VCaP (cell line): ENCODE measurements at regions not wholly inside any gene's neighbourhood (a gene's known extent, or its start where the extent isn't known, plus 50 kb on each side); places are given as distances from the start of the nearest gene placed in this dataset.
A peak's percentile ranks its signal among the peaks of the same experiment; 100 is the strongest.

ENCODE experiments used
- H3K27ac ChIP-seq: fragments of 450-650 bp; 2 replicates; pipeline ENCODE4 v1.5.1; 2017
- TF ChIP-seq, protein P1 (sequence below): fragments of 450-650 bp; conservative IDR thresholded peaks from 2 replicates; pipeline ENCODE4 v1.5.1; 2017; ENCODE audit warnings: mild to moderate bottlenecking, moderate library complexity

DNA sequence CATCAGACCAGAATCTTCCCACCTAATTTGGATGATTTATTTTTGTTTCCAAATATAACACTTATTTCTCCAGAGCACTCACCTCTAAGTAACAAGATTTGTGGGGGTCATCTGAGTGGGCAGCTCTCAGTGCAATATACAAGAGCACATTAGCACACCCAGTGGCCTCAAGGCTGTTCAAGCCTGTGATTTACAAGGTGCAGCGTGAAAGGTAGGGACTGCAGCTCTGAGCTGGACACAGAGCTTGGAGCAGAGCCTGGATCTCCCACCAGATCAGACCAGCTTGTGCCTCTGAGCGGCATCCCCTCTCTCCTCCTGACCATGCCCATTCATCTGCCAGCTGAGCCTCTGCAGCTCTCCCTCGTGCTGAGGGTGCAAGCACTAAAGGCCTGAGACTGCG lies 323.3 kb upstream of the ZC3H12C start:
- TF ChIP-seq, protein P1, sequence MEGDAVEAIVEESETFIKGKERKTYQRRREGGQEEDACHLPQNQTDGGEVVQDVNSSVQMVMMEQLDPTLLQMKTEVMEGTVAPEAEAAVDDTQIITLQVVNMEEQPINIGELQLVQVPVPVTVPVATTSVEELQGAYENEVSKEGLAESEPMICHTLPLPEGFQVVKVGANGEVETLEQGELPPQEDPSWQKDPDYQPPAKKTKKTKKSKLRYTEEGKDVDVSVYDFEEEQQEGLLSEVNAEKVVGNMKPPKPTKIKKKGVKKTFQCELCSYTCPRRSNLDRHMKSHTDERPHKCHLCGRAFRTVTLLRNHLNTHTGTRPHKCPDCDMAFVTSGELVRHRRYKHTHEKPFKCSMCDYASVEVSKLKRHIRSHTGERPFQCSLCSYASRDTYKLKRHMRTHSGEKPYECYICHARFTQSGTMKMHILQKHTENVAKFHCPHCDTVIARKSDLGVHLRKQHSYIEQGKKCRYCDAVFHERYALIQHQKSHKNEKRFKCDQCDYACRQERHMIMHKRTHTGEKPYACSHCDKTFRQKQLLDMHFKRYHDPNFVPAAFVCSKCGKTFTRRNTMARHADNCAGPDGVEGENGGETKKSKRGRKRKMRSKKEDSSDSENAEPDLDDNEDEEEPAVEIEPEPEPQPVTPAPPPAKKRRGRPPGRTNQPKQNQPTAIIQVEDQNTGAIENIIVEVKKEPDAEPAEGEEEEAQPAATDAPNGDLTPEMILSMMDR: no peak
- H3K27ac ChIP-seq: peak overlapping the region; percentile 25; the same call in 1 of the 2 replicates

DNA sequence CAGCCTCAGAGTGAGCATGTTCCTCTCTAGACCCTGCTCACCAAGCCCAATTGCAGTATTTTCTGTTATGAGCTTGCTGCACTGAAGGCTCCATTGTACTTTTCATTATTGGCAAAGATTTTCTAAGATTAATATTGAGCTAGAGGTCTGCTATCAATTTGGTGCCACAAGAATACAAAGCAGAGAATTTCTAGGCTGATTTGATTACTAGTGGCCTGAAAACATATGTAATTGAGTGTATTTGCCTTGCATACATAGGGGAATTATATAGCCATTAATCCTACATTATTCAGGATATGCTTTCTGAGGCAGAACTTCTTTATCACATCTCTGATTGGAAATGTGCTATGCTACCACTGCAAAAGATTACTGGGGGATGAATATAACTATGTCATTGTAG lies 322.9 kb upstream of the ZC3H12C start:
- H3K27ac ChIP-seq: peak overlapping the region; percentile 25; the same call in 1 of the 2 replicates
- TF ChIP-seq, protein P1: no peak

DNA sequence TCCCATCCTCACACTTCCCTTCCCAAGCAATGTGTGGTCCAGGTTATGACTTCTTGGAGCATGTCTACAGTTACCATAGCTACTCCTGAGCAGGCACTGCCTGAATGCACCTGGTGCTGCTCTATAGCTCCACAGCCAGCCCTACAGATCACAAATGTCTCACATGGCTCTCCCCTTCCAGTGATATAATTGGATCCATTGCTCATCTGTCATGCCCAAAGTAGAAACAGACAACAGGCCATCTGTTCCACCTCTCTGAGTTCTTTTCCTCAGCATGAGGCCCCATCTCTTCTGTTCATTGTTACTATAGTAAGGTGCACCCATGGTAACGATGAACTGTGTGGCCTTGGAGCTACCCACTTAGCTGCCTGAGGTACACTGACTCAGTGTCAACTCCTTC lies 320.3 kb upstream of the ZC3H12C start:
- no peak overlapping the region for H3K27ac ChIP-seq
- TF ChIP-seq, protein P1: no peak

DNA sequence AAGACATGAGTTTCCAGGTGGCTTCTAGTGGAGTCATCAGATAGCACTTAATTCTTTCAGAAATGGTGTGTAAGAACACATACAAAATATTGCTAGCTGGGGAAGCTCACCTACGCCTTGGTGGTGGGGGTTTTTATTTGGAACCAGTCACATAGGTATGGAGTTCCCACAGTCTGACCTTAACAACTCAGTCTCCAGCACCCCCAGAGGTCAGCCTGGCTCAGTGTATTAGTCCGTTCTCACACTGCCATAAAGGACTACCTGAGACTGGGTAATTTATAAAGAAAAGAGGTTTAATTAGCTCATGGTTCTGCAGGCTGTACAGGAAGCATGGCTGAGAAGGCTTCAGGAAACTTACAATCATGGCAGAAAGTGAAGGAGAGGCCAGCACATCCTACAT lies 317.5 kb upstream of the ZC3H12C start:
- TF ChIP-seq, protein P1: no peak
- no peak overlapping the region for H3K27ac ChIP-seq

DNA sequence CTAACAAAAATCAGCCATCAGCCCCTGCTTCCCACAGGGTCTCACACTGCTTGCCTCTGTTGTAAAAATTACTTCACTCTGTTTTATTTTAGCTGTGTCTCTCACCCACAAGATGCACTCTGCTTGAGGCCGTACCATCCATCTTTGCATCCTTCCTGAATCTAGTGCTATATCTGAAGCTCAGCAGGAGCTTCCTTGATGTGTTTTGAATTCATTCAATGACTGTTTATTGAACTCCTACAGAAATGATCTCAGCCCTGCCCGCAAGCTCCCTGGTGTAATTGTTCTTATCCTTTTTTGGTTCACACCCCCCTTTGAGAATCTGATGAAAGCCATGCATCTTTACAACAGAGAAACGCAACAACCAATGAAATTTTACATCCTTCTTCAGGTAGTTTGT lies 310.2 kb upstream of the ZC3H12C start:
- TF ChIP-seq, protein P1: no peak
- H3K27ac ChIP-seq: peak overlapping the region; percentile 80

DNA sequence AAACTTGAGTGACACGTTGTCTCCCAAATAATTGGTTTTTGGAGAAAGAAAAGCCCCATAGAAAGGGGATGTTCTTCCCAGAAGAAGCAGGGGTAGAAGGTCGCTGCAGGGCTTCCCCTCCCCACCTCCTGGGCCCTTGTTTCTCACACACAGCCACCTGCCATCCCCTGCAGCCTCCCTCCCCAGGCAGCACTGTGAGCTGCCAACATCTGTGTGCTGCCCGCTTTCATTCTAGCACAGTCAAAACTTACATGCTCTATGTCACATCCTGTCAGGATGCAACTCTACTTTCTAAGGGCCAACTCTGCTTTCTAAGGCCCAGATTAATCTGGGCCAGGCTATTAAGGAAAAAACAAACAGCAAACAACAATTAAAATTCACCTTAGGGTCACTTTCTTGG lies 309.4 kb upstream of the ZC3H12C start:
- TF ChIP-seq, protein P1: no peak

DNA sequence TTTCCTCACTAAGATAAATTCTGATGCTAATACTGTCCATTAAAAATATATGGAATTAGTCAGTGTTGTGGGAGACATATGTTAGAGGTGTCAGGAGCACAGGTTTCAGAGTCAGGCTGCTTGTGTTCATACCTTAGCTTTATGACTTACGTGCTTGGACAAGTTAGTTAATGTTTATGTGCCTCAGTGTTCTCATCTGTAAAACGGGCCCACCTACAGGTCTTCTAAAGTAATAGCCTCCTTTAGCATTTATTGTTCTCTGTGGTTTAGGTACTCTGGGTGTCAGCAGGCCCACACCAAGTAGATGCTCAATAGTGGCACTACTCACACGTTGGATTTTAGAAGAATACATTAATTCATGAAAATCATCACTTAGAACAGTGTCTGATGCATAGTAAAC lies 308.7 kb upstream of the ZC3H12C start:
- H3K27ac ChIP-seq: peak overlapping the region; percentile 80
- TF ChIP-seq, protein P1: no peak

More for the DNA sequence above, 309.4 kb upstream of the ZC3H12C start:
- peak overlapping the region; percentile 80 for H3K27ac ChIP-seq

DNA sequence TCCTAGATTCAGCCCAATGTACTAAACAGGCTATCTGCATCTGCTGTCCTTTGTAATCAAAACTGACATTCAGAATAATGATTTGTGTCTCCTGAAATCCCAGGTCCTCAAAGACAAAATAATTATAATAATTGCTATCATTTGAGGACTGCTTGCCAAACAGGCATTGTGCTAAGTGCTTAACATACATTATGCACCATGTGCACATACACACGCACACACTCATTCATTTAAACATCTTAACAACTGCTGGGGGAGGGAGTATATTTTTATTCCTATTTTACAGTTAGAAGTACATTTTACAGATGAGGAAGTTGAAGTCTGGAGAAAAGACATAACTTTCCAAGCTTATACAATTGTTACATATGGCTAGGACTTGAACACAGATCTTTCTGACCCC lies 308.0 kb upstream of the ZC3H12C start:
- TF ChIP-seq, protein P1: no peak
- H3K27ac ChIP-seq: peak overlapping the region; percentile 80
